Left colon (tissue), 2 donors: ENCODE measurements at regions not wholly inside any gene's neighbourhood (a gene's known extent, or its start where the extent isn't known, plus 50 kb on each side); places are given as distances from the start of the nearest gene placed in this dataset.

Experiments
- ATAC-seq: fragments of 200-7000 bp; cut with Tn5 transposase; one replicate; pipeline ENCODE4 v1.9.1; 2020; ENCODE audit warnings: mild to moderate bottlenecking, moderate library complexity
- DNase-seq, 2 donors: peaks; one replicate each; pipeline ENCODE4 v3.0.0-alpha.2; 2020
- intact Hi-C, 2 donors: fragments of 100-400 bp; cut with DNase I in 1 of 2; cut with micrococcal nuclease in 1 of 2; formaldehyde crosslinking; loops; one replicate each; pipeline versions ENCODE4 v1.11.2 to v1.14.0; 2022; cut with DNase I, micrococcal nuclease
- donor health status: DM: no; HTN: no; CAD: no.
- donor health status: DM: yes; HTN: yes; CAD: no.

GRCh38 chr3:8218353-8218940 is 283.2 kb upstream of the LMCD1 start:
- intact Hi-C loops = no loop called here
- DNase-seq (no peak), ATAC-seq (no peak)

- intact Hi-C loops = no loop called here
- no peak for DNase-seq
- ATAC-seq = no peak
Observed at GRCh38 chr3:8220291-8220690, 281.3 kb upstream of the LMCD1 start.

DNA sequence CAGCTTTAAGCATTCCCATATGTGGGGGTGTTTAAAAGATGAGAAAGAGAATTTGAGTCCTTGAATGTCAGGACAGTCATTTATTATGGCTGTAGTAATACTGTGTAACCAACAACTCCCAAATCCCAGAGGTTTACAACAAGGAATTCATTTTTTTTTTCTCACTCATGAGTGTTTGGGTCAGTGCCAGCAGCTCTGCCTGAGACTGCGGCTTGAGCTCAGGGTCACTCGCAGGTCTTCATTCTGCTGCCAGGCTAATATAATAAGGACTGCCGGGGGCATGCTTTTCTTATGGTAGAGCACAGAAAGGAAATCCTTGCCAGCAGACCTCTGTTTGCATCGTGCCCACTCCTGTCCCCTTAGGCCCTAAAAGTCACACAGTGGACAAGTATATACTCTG is 277.9 kb upstream of the LMCD1 start:
- ATAC-seq (no peak), DNase-seq (no peak)
- intact Hi-C loops = no loop called here

DNA sequence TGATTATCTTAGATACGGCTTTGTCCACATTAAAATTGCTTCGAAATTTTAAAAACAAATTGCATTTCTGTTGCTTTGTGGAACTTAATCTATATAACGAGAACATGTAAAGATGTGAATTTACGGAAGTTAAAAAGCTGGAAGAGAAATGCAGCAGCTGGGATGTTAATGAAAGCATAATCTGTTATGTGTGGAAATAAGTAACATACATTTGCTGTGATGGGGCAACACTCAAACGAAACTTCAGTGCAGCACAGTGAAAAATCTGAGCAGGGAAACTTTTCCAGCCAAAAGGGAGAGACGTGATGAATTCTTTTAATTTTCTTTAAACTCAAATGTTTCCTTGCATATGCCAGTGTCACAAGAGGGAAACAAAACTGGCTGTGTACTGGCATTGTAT is 276.7 kb upstream of the LMCD1 start:
- no peak for ATAC-seq
- intact Hi-C loops = no loop called here
- DNase-seq = no peak

- no peak for DNase-seq
- ATAC-seq = no peak
- intact Hi-C loops = no loop called here
Observed at GRCh38 chr3:8233938-8234337, 267.7 kb upstream of the LMCD1 start.

- no peak for DNase-seq
- ATAC-seq = no peak
- intact Hi-C loops = no loop called here
Observed at GRCh38 chr3:8236264-8236663, 265.4 kb upstream of the LMCD1 start.

DNA sequence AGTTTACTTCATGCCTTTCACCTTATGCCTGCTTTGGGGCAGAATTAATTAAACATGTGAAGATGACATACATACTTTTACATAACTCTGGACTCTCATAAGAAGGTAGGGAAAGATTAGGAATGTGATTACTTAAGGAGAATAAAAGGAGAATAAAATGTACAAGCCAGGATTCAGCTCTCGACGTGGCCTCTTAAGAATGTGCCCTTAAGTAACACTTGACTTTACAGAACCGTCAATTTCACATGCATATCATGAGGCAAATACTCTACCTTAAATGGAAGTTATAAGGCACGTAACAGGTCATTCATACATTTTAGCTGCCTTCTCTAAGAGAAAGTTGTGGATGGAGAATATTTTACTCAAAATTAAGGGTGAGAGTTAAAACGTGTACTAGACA is 263.7 kb upstream of the LMCD1 start:
- DNase-seq (no peak), ATAC-seq (no peak)
- intact Hi-C loops = no loop called here

GRCh38 chr3:8238432-8238831 is 263.2 kb upstream of the LMCD1 start:
- intact Hi-C loops = no loop called here

DNA sequence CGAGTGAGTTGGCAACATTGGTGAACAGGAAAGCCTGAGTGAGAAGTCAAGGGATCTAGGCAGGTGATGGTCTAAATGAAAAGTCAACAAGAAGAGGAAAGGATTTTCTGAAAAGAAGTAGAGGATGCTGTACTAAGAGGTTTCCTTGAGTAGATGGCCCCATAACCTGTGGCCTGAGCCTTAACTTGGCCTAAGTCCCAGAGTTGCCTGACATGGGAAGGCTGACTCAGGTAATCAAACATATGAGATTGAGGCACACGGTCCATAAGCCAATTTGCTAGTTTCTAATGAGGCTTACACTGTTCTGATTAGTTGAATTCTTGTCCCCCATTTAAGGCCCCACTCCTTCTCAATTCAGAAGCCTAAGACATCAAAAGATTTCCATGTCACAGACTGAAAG is 262.5 kb upstream of the LMCD1 start:
- no peak for ATAC-seq
- intact Hi-C loops = no loop called here
- DNase-seq = no peak

More at GRCh38 chr3:8238432-8238831, 263.2 kb upstream of the LMCD1 start:
- no peak for ATAC-seq
- DNase-seq = no peak

DNA sequence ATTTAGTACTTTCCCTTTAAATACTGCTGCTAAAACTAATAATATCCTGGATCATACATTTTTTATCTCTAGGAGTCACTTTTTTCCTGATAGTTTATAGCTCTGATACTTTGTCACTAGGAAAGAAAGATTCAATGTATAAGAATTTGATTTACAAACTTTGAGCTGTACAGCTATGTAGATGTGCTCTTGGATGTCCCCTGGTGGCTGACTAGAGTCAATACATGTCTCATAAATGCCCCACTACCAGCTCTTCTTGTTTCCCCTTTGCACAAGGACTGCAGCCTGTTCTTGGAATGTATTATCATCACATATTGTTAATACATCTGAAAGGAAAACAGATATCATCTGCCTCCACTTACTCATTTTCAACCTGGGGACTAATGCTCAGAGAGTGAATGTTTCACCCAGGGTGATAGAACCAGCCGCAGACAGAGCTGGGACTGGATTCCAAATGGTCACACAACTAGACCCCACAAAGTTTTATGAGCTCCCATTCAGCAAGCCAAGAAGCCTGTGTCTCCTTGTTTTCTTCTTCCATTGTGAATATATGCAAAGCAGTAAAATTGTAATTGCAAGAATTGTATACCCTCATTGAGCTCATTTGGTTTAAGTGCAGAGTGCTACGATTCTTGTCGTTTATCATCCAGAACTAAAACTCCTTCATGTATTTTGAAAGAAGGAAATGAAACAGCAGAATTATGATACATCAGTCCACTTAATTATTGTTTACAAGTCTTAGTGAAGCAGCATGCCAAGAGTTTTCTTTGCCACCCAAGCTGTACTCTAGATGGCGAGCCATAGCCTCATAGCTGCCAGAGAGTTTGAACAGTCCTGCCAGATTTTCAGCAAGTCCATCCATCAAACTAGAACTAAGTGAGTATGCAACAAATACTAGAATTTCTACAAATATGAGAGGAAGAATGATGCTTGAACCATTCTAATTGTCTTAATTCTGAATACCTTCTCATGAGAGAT is 261.6 kb upstream of the LMCD1 start:
- DNase-seq = peak in 1 of 2 donors; percentile 15
- intact Hi-C loops = no loop called here
- ATAC-seq = peak; percentile 49

DNA sequence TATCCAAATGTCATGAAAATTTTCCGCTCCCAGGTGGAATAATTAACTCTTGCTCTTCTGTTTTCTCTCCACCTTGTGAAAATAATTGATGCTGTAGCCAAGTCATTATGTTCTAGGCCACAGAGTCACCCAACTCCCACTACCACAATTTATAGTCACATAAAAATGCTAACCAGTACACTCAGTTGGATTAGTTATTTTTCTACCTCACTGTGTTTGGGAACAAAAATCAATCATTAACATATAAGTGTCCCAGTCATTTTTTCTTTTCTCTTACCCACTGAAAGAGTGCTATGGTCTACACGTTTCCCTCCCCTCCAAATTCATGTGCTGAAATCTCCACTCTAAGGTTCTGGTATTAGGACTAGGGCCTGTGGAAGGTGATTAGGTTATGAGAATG is 255.6 kb upstream of the LMCD1 start:
- intact Hi-C loops = no loop called here
- ATAC-seq (no peak), DNase-seq (no peak)

DNA sequence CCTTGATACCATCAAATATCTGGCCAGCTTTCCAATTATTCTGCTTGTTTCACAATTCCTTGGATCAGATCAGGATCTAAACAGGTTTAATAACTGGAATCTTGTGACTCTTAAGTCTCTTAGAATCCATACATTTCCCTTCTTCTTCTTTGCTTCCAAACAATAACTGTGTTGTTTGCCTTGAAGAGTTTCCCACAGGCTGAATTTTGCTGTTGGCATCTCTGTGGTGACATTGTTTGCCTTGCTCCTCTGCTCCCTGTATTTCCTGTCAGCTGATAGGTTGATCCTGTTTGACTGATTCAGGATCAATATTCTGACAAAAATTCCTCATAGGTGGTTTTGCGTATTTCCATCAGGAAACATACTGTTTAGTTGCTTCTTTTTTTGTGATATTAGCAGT is 248.4 kb upstream of the LMCD1 start:
- no peak for ATAC-seq
- DNase-seq = no peak
- intact Hi-C loops = no loop called here

DNA sequence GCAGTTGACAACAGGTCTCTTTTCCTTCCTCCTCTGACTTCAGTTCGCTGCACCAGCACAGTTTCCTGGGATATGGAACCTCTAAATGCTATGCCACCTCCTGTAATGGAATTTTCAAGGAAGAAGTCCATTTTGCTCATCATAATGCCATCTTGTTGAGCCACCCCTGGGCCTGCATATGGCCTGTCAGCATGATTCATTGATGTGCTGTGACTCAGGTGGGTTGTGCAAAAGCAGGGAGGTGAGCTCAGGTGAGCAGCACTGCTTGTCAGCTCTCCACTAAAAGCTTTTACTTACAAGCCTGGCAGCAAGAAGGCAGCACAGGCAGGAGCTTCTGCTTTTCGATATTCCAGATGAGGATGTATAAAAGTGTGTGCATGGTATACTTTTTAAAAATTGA is 247.1 kb upstream of the LMCD1 start:
- ATAC-seq (no peak), DNase-seq (no peak)
- intact Hi-C loops = no loop called here

GRCh38 chr3:8255725-8256124 is 245.9 kb upstream of the LMCD1 start:
- ATAC-seq (no peak), DNase-seq (no peak)
- intact Hi-C loops = no loop called here

- ATAC-seq = no peak
- intact Hi-C loops = no loop called here
- DNase-seq = no peak
Observed at GRCh38 chr3:8256441-8257071, 245.1 kb upstream of the LMCD1 start.

DNA sequence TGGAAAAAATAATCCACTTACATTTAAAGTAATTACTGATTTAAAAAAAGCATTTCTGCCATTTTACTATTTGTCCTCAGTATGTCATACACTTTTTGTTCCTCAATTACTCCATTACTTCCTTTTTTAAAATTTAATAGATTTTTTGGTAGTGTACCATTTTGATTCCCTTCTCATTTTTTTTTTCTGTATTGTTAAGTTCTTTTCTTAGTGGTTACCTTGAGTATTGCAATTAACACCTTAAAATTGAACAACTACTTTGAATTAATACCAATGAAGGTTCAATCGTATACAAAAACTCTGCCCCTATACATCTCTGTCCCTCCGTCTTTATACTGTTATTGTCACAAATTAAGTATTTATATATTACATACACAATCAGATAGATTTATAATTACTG is 240.6 kb upstream of the LMCD1 start:
- intact Hi-C loops = no loop called here
- DNase-seq (no peak), ATAC-seq (no peak)

GRCh38 chr3:8266730-8267131 is 234.9 kb upstream of the LMCD1 start:
- DNase-seq (no peak), ATAC-seq (no peak)
- intact Hi-C loops = no loop called here

- no peak for ATAC-seq
- intact Hi-C loops = no loop called here
- DNase-seq = no peak
Observed at GRCh38 chr3:8273479-8273878, 228.1 kb upstream of the LMCD1 start.

DNA sequence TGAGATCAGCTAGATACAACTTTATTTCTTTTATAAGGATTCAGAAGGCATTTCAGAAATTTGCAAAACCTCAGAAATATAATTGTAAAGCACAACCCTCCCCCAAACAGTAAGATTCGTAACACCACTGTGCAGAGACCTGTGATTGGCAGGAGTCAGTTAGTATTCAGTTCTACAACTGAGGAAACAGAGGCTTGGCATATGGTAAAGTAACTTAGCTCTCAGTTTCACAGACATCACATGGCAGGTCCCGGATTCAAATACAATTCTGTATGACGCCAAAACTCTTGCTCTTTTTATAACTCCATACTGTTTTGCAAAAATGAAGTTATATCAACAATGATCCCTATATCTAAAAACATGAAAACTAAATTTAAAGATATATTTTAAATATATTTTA is 225.6 kb upstream of the LMCD1 start:
- no peak for ATAC-seq
- no peak for DNase-seq
- intact Hi-C loops = no loop called here

DNA sequence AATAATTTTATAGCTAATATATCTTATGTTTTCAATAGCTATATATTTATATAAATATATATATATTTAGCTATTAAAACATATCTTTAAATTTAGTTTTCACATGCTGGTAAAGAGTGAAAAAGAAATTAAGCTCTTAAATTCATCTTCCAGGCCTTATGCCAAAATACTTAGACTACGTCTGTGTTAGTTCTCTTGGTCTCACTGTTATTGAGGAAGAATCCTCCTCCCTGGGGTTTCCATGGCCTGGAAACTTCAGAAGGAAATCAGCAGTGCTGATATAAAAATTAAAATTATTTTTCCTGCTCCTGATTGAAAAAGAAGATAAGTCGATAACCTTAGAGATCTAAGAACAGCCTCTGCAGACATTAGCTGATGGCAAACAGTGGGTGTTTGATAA is 225.1 kb upstream of the LMCD1 start:
- DNase-seq = no peak
- intact Hi-C loops = no loop called here

More for the DNA sequence above, 225.1 kb upstream of the LMCD1 start:
- ATAC-seq = no peak
